Gastrocnemius medialis (tissue), 4 donors: ENCODE measurements at regions not wholly inside any gene's neighbourhood (a gene's known extent, or its start where the extent isn't known, plus 50 kb on each side); places are given as distances from the start of the nearest gene placed in this dataset.

Experiments
- ATAC-seq, 2 donors: fragments of 150-250 bp; one replicate each; pipeline ENCODE4 v1.9.1; 2016
- DNase-seq, 2 donors: peaks; one replicate each; pipeline ENCODE4 v3.0.0-alpha.2; 2019
- H3K27ac ChIP-seq, 4 donors: fragments of 200-600 bp; sonication (generic); 1 replicate in 1 of 4; 2 replicates in 3 of 4; pipeline ENCODE4 v1.5.1; 2016 to 2018; ENCODE audit warnings: mild to moderate bottlenecking in 2 of 4, moderate library complexity in 1 of 4
- H3K27me3 ChIP-seq, 3 donors: fragments of 200-600 bp; sonication (generic) in 2 of 3; 1 replicate in 1 of 3; 2 replicates in 2 of 3; pipeline versions ENCODE4 v1.5.1 to v1.6.0; 2016 to 2019; ENCODE audit warnings: mild to moderate bottlenecking in 1 of 3, moderate library complexity in 1 of 3
- H3K36me3 ChIP-seq, 2 donors: fragments of 200-600 bp; sonication (generic) in 1 of 2; one replicate each; pipeline ENCODE4 v1.5.1; 2017 to 2018
- H3K4me1 ChIP-seq, 2 donors: fragments of 200-600 bp; sonication (generic) in 1 of 2; one replicate each; pipeline ENCODE4 v1.5.1; 2016 to 2017; ENCODE audit warnings: mild to moderate bottlenecking in 2 of 2
- H3K4me3 ChIP-seq, 4 donors: fragments of 200-600 bp; sonication (generic) in 3 of 4; 1 replicate in 1 of 4; 2 replicates in 3 of 4; pipeline ENCODE4 v1.5.1; 2016 to 2019; ENCODE audit warnings: mild to moderate bottlenecking in 2 of 4
- H3K9me3 ChIP-seq, 3 donors: fragments of 200-600 bp; sonication (generic) in 2 of 3; 1 replicate in 1 of 3; 2 replicates in 2 of 3; pipeline ENCODE4 v1.5.1; 2016 to 2019
- CTCF ChIP-seq, 5 experiments: fragments of 450-650 bp in 3 of 5; fragments of 200-600 bp in 2 of 5; sonication (generic) in 2 of 5; IDR thresholded peaks in 4 of 5; conservative IDR thresholded peaks in 1 of 5; 1 replicate in 4 of 5; 2 replicates in 1 of 5; pipeline ENCODE4 v1.5.1; 2016 to 2019; ENCODE audit warnings: antibody characterized with exemption in 5 of 5, mild to moderate bottlenecking in 3 of 5, moderate library complexity in 3 of 5
- POLR2A ChIP-seq, 2 donors: fragments of 450-650 bp; IDR thresholded peaks; one replicate each; pipeline ENCODE4 v1.6.1; 2017; ENCODE audit warnings: antibody characterized with exemption in 2 of 2, mild to moderate bottlenecking in 2 of 2, moderate library complexity in 2 of 2
- in situ Hi-C, 4 donors: fragments of 200-750 bp; cut with MboI; loops; one replicate each; pipeline versions ENCODE4 v1.15.0 to v1.8.0; 2017; ENCODE audit warnings: low sequenced_read_pairs in 4 of 4
- intact Hi-C: fragments of 100-400 bp; cut with DNase I; formaldehyde crosslinking; loops from one replicate; pipeline ENCODE4 v1.15.1; 2023; ENCODE audit warnings: low total_unique reads

- Histone ChIP-seq H3K27ac (no peak overlapping the region), H3K36me3 (no peaks in the 10 kb centered on the region), H3K4me3 (no peak overlapping the region), H3K27me3 (no peaks in the 10 kb centered on the region), H3K4me1 (no peaks in the 10 kb centered on the region), H3K9me3 (no peaks in the 10 kb centered on the region)
- no peak for DNase-seq
- no peak for ATAC-seq
- in situ Hi-C loops (loop anchor here in 1 of 4 donors (25.0 kb wide), 1 partner anchor 90 kb away; no protein-coding TSS in a partner anchor), intact Hi-C loops (no loop called here)
- TF ChIP-seq CTCF (IDR thresholded peaks at IDR 0.05 in 4 of 5, conservative IDR thresholded peaks at IDR 0.05 in 1 of 5): no peak
- TF ChIP-seq POLR2A (IDR thresholded peaks at IDR 0.05): no peak
These were observed 61.8 kb upstream of the TMCO5A start for GRCh38 chr15:37872661-37873060.

GRCh38 chr15:37873336-37873735 lies 61.1 kb upstream of the TMCO5A start:
- Histone ChIP-seq H3K4me3 (no peak overlapping the region), H3K27ac (no peak overlapping the region), H3K36me3 (no peaks in the 10 kb centered on the region), H3K9me3 (no peaks in the 10 kb centered on the region), H3K4me1 (no peaks in the 10 kb centered on the region), H3K27me3 (no peaks in the 10 kb centered on the region)
- TF ChIP-seq POLR2A (IDR thresholded peaks at IDR 0.05) (no peak), CTCF (IDR thresholded peaks at IDR 0.05 in 4 of 5, conservative IDR thresholded peaks at IDR 0.05 in 1 of 5) (no peak)
- intact Hi-C loops (no loop called here), in situ Hi-C loops (loop anchor here in 1 of 4 donors (25.0 kb wide), 1 partner anchor 89 kb away; no protein-coding TSS in a partner anchor)
- DNase-seq: no peak
- no peak for ATAC-seq

- intact Hi-C loops (no loop called here), in situ Hi-C loops (loop anchor here in 1 of 4 donors (25.0 kb wide), 1 partner anchor 990 kb away; no protein-coding TSS in a partner anchor)
- H3K9me3 ChIP-seq: no peaks in the 10 kb centered on the region
- no peaks in the 10 kb centered on the region for H3K4me1 ChIP-seq
- H3K36me3 ChIP-seq: no peaks in the 10 kb centered on the region
- H3K4me3 ChIP-seq: no peak overlapping the region
- no peak overlapping the region for H3K27ac ChIP-seq
- no peak for TF ChIP-seq POLR2A (IDR thresholded peaks at IDR 0.05)
- TF ChIP-seq CTCF (IDR thresholded peaks at IDR 0.05 in 4 of 5, conservative IDR thresholded peaks at IDR 0.05 in 1 of 5): no peak
- DNase-seq (no peak), ATAC-seq (no peak)
- H3K27me3 ChIP-seq: no peaks in the 10 kb centered on the region
These were observed 57.5 kb upstream of the TMCO5A start for GRCh38 chr15:37876900-37877299.

GRCh38 chr15:37877851-37878741 lies 56.3 kb upstream of the TMCO5A start:
- no peak for DNase-seq
- no peak for ATAC-seq
- Histone ChIP-seq H3K36me3 (no peaks in the 10 kb centered on the region), H3K27me3 (no peaks in the 10 kb centered on the region), H3K4me3 (no peak overlapping the region), H3K4me1 (no peaks in the 10 kb centered on the region), H3K27ac (no peak overlapping the region), H3K9me3 (no peaks in the 10 kb centered on the region)
- TF ChIP-seq POLR2A (IDR thresholded peaks at IDR 0.05): no peak
- no peak for TF ChIP-seq CTCF (IDR thresholded peaks at IDR 0.05 in 4 of 5, conservative IDR thresholded peaks at IDR 0.05 in 1 of 5)
- in situ Hi-C loops (loop anchor here in 1 of 4 donors (25.0 kb wide), 1 partner anchor 991 kb away; no protein-coding TSS in a partner anchor), intact Hi-C loops (no loop called here)
